Esophagus squamous epithelium (tissue), 5 donors: ENCODE measurements at regions not wholly inside any gene's neighbourhood (a gene's known extent, or its start where the extent isn't known, plus 50 kb on each side); places are given as distances from the start of the nearest gene placed in this dataset.
"Not testable (repeated sequence)": the region's sequence is repeated elsewhere in the genome, so short reads cannot be mapped to it uniquely, and the experiment has no call there.

Experiments used
- DNase-seq: peaks from one replicate; lab custom pipeline; 2025; lab: John Stamatoyannopoulos, UW
- H3K27ac ChIP-seq, 4 donors: fragments of 200-600 bp; sonication (generic); one replicate each; pipeline ENCODE4 v1.5.1; 2016 to 2019; ENCODE audit warnings: mild to moderate bottlenecking in 1 of 4
- H3K27me3 ChIP-seq, 4 donors: fragments of 200-600 bp; sonication (generic); 1 replicate in 3 of 4; 2 replicates in 1 of 4; pipeline versions ENCODE4 v1.5.1 to v1.6.0; 2017 to 2021; ENCODE audit warnings: antibody characterized with exemption in 1 of 4
- H3K36me3 ChIP-seq, 3 donors: fragments of 200-600 bp; sonication (generic); one replicate each; pipeline ENCODE4 v1.5.1; 2016 to 2019
- H3K4me1 ChIP-seq, 3 donors: fragments of 200-600 bp; sonication (generic); one replicate each; pipeline ENCODE4 v1.5.1; 2017 to 2019
- H3K4me3 ChIP-seq, 4 donors: fragments of 200-600 bp; sonication (generic); 1 replicate in 3 of 4; 2 replicates in 1 of 4; pipeline ENCODE4 v1.5.1; 2016 to 2019; ENCODE audit warnings: mild to moderate bottlenecking in 2 of 4, moderate library complexity in 1 of 4
- H3K9me3 ChIP-seq, 3 donors: fragments of 200-600 bp; sonication (generic); one replicate each; pipeline ENCODE4 v1.5.1; 2016 to 2019
- CTCF ChIP-seq, 6 experiments: fragments of 450-650 bp in 4 of 6; fragments of 200-600 bp in 2 of 6; sonication (generic) in 2 of 6; IDR thresholded peaks; one replicate each; pipeline ENCODE4 v1.5.1; 2016 to 2019; ENCODE audit warnings: antibody characterized with exemption in 6 of 6, mild to moderate bottlenecking in 4 of 6, moderate library complexity in 4 of 6
- POLR2A ChIP-seq, 4 donors: fragments of 450-650 bp; IDR thresholded peaks; one replicate each; pipeline ENCODE4 v1.6.1; 2017; ENCODE audit warnings: antibody characterized with exemption in 4 of 4, mild to moderate bottlenecking in 4 of 4, moderate library complexity in 3 of 4
- WGBS, 2 donors: methylation state at CpG; one replicate each; pipeline ENCODE4 v1.1.5; 2018; 5-methylcytosine and 5-hydroxymethylcytosine counted together
- intact Hi-C: fragments of 100-400 bp; cut with DNase I; formaldehyde crosslinking; loops from one replicate; pipeline ENCODE4 v1.15.0; 2022
- donor health status: DM: yes; HTN: yes; CAD: no.

- Histone ChIP-seq H3K27me3 (no peaks in the 10 kb centered on the region), H3K27ac (no peak overlapping the region), H3K36me3 (no peaks in the 10 kb centered on the region), H3K4me3 (no peak overlapping the region), H3K9me3 (no peaks in the 10 kb centered on the region), H3K4me1 (no peaks in the 10 kb centered on the region)
- no peak for TF ChIP-seq POLR2A (IDR thresholded peaks at IDR 0.05)
- no peak for TF ChIP-seq CTCF (IDR thresholded peaks at IDR 0.05)
- 72 to 76% methylated on average over 2 of the region's 2 CpGs for WGBS, 2 donors
- DNase-seq: no peak
- intact Hi-C loops: no loop called here
These were observed 86.3 kb downstream of the GYPE start for GRCh38 chr4:143819029-143819428.

GRCh38 chr4:143817866-143818265, 87.5 kb downstream of the GYPE start:
- DNase-seq, H3K4me1 ChIP-seq, intact Hi-C loops, H3K9me3 ChIP-seq, H3K27me3 ChIP-seq, H3K36me3 ChIP-seq, H3K4me3 ChIP-seq, H3K27ac ChIP-seq: not testable (repeated sequence)
- WGBS, 2 donors: 44 to 88% methylated on average over 1 of the region's 1 CpG

GRCh38 chr4:143815375-143815774, 90.0 kb downstream of the GYPE start:
- H3K27ac ChIP-seq, DNase-seq, H3K4me1 ChIP-seq, H3K9me3 ChIP-seq, H3K4me3 ChIP-seq, H3K27me3 ChIP-seq, intact Hi-C loops, H3K36me3 ChIP-seq: not testable (repeated sequence)

GRCh38 chr4:143813431-143814154, 91.8 kb downstream of the GYPE start:
- H3K27ac ChIP-seq, H3K9me3 ChIP-seq, H3K27me3 ChIP-seq, intact Hi-C loops, H3K4me1 ChIP-seq, DNase-seq, H3K4me3 ChIP-seq, H3K36me3 ChIP-seq: not testable (repeated sequence)
- 77 to 86% methylated on average over 4 of the region's 4 CpGs for WGBS, 2 donors

GRCh38 chr4:143791693-143792092, 91.2 kb upstream of the FREM3 start:
- H3K4me1 ChIP-seq, intact Hi-C loops, H3K27me3 ChIP-seq, H3K27ac ChIP-seq, H3K9me3 ChIP-seq, H3K4me3 ChIP-seq, H3K36me3 ChIP-seq, DNase-seq: not testable (repeated sequence)
- WGBS, 2 donors: 79 to 90% methylated on average over 1 of the region's 1 CpG

- H3K9me3 ChIP-seq, H3K36me3 ChIP-seq, DNase-seq, H3K27ac ChIP-seq, H3K27me3 ChIP-seq, H3K4me3 ChIP-seq, intact Hi-C loops, H3K4me1 ChIP-seq: not testable (repeated sequence)
- WGBS, 2 donors: 63 to 70% methylated on average over 3 of the region's 3 CpGs
These were observed 90.0 kb upstream of the FREM3 start for GRCh38 chr4:143790425-143790824.

GRCh38 chr4:143789618-143790017, 89.1 kb upstream of the FREM3 start:
- H3K9me3 ChIP-seq, H3K27me3 ChIP-seq, intact Hi-C loops, H3K27ac ChIP-seq, H3K4me1 ChIP-seq, H3K4me3 ChIP-seq, DNase-seq, H3K36me3 ChIP-seq: not testable (repeated sequence)
- WGBS, 2 donors: 70 to 75% methylated on average over 2 of the region's 2 CpGs

GRCh38 chr4:143784567-143784966, 84.1 kb upstream of the FREM3 start:
- intact Hi-C loops: no loop called here
- Histone ChIP-seq H3K27ac (no peak overlapping the region), H3K36me3 (no peaks in the 10 kb centered on the region), H3K4me1 (no peaks in the 10 kb centered on the region), H3K9me3 (no peaks in the 10 kb centered on the region), H3K4me3 (no peak overlapping the region), H3K27me3 (no peaks in the 10 kb centered on the region)
- TF ChIP-seq CTCF (IDR thresholded peaks at IDR 0.05): no peak
- no peak for TF ChIP-seq POLR2A (IDR thresholded peaks at IDR 0.05)
- no peak for DNase-seq
- WGBS, 2 donors: 40% methylated on average over 1 of the region's 2 CpGs; no CpG with 5 or more reads in 1 of the 2 donors
